HG02852 (cell line): ENCODE measurements at regions not wholly inside any gene's neighbourhood (a gene's known extent, or its start where the extent isn't known, plus 50 kb on each side); places are given as distances from the start of the nearest gene placed in this dataset.
"Not testable (repeated sequence)": the region's sequence is repeated elsewhere in the genome, so short reads cannot be mapped to it uniquely, and the experiment has no call there.

Experiments
- ATAC-seq: cut with Tn5 transposase; IDR thresholded peaks from one replicate; pipeline ENCODE4 v1.9.1; 2021; ENCODE audit warnings: mild to moderate bottlenecking, moderate library complexity; ENCODE audit not compliant: unreplicated experiment

DNA sequence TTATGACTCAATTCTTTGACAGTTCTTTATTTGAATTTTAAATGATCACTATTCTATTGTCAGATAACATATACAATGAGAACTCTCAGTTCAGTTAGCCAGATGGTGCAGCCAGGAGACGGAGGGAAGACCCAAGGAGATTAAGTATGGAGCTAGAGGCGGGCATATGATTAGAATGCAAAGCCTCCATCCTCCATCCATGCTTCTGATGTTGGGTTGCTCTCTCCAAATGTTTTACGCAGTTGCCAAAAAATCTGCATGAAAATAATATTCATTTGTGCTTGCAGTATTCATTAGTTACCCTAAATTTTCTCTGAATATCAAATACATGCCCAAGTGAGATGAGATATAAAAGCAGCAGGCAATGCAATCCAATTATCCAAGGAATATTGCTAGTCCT is 874.8 kb downstream of the C4orf33 start:
- no peak for ATAC-seq

DNA sequence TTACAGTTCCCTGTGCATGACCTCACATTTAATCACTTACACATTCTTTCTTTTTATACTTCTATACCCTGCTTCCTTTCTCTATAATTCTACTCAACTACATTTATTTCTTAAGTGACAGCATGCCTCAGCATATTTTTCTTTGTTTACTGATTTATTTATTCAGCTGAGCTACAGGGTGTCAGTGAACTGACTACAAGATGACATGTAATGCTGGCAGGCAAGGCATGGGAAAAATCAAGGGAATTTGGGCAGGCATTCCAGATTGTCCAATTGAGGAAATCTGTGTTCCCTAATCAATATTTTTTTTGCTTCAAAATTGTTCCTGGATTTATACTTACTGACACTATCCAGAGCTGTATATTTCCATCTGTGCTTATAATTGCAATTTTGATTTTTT is 875.5 kb downstream of the C4orf33 start:
- ATAC-seq = no peak

DNA sequence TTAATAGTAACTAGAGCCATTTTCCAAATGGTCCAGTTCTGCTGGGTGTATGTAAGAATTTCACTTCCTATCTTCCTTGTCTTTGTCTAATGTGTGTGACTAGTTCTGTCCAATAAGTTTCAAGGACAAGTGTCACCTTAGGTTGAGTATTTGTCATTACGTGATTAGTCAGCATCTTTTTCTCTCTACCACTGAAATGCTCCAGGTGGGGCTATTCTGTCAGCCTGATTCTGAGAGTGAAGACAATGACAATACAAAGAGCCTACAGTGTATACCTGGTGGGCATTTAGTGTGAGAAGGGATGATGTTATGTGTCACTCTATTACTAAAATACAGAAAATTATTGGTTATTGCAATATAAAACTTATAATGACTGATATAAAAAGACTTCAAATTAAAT is 876.3 kb downstream of the C4orf33 start:
- ATAC-seq = no peak

DNA sequence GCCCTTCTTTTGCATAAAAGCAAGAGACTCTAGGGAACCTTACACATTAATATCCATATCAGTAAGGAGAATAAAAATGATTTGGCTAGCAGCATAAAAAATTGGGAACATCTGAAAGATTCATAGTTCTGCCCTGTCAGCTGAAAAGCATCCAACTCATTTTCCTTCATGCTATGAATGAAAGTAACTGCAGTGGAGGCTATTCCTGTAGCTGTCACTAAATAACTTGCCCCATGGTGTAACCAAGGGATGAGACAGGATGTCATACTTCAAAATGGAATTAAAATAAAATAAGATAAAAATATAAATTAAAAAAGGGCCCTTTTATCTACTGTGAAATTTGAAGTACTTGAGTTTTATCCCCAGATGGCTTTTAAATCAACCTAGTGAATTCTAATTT is 878.8 kb downstream of the C4orf33 start:
- no peak for ATAC-seq

DNA sequence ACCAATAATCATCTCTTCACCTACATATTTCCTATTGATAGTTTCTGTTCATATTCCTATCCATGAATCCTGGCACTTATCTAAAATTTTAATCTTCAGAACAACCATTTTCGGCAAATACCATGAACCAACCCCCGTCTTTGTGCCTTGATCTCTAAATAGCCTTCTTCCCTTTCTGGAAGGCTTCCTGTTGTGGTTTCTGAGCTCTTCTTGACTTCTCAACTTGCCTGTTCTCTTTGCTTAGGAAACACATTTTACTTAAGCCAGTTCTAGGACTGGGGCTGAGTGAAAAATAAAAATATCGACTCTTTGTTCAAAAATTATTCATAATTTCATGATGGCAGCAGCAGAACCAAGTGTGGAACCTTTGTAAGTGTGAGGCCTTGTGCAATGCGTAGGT is 882.4 kb downstream of the C4orf33 start:
- no peak for ATAC-seq

DNA sequence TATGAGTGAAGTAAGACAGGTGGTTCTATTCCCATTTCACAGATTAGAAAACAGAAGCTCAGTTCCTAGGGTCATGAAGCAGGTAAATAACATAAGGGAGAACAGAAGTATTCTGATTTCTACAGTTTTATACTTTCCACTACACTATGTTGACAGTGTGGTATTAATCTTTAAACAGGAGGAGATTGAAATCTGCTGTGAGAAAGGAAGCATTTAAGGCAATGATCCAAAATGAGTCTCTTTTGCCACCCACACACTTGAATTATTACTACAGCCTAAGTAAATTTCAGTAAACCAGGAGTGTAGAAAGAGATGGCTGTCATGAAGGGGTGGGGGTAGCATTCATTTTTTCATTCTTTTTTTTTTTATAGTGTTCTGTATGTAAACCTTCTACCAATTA is 893.0 kb downstream of the C4orf33 start:
- ATAC-seq = no peak

DNA sequence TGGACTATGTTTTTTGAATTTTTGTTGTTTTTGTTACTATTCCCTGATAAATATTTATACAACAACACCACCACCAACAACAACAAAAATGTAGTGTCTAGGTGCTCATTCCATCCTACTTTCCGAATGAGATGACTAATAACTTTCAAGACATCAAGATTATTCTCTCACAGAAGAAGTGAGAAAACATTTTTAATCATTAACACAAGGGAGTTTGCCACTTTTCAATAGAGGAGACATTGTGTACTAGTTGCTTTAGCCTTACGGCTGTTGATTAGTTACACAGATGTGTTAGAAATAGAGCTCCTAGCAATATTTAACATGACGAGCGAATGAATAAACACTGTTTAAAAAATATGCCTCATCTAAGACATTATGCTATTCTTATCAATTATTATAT is 898.8 kb downstream of the C4orf33 start:
- no peak for ATAC-seq

DNA sequence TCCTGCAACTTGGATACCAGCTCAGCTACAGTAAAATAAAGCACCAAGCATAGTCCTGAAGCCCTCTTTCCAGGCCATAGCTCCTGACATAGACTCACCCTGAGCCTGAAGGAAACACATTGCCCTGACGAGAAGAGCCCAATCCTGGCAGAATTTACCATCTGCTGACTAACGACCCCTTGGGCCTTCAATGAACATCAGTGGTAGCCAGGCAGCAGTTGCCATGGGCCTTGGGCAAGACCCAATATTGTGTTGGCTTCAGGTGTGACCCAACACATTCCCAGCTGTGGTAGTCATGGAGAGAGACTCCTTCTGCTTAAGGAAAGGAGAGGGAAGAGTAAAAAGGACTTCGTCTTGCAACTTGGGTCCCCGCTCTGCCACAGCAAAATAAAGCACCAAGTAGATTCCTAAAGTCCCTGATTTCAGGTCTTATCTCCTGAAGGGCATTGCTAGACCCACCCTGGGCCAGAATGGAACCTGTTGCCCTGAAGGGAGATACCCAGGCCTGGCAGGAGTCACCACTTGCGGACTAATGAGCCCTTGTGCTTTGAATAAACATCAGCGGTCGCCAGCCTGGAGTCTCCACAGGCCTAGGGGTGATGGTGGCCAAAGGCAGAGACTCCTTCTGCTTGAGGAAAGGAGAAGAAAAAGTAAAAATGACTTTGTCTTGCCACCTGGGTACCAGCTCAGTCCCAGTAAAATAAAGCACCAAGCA is 902.6 kb downstream of the C4orf33 start:
- no peak for ATAC-seq

DNA sequence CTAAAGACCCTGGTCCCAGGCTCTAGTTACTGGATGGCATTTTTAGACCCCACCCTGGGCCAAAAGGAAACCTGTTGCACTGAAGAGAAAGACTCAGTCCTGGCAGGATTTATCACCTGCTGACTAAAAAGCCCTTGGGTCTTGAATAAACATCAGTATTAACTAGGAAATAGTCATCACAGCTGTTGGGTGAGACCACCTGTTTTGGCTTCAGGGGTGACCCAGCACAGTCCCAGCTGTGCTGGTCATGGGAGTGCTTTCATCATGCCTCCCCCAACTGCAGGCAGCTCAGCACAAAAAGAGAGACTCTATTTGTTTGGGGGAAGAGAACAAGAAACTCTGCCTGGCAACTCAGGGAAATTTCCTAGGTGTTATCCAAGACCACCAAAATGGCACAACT is 903.2 kb downstream of the C4orf33 start:
- no peak for ATAC-seq

DNA sequence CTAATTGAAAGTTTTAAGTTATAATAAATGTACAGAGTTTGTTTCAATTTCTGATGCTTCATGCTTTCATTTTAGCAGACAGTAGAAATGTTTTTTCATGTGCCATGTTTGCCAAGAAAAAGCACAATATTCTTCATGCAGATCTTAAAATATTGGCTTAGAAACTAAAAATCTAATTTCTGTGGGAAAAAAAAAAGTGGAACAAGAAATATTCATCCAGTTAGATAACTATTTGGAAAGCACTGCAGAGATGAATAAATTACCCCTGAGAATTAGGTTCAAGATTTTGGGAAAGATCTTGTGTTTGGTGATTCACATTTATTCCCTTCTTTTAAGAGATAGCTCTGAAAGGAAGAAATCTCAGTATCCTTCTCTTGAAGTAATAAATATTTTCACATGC is 912.5 kb downstream of the C4orf33 start:
- ATAC-seq = no peak

DNA sequence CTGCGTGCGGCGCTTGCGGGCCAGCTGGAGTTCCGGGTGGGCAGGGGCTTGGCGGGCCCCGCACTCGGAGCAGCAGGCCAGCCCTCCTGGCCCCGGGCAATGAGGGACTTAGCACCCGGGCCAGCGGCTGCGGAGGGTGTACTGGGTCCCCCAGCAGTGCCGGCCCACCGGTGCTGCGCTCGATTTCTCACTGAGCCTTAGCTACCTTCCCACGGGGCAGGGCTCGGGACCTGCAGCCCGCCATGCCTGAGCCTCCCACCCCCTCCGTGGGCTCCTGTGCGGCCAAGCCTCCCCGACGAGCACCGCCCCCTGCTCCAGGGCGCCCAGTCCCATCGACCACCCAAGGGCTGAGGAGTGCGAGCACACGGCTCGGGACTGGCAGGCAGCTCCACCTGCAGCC is 916.9 kb downstream of the C4orf33 start:
- not testable (repeated sequence) for ATAC-seq

DNA sequence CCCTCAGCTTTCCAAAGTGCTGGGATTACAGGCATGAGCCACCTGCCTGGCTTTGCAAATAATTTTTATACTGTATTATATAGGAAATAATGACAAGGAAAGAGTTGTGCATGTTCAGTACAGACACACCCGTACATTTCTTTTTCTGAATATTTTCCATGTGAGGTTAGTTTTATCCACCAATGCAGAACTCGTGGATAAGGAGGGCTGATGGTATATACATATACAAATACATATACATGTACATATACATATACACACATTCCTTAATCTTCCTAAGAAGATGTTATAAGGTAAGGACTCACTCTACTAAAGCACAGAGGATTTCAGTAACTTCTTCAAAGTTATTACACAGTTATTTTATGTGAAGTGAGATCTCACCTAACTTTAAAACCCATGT is 925.8 kb downstream of the C4orf33 start:
- no peak for ATAC-seq

DNA sequence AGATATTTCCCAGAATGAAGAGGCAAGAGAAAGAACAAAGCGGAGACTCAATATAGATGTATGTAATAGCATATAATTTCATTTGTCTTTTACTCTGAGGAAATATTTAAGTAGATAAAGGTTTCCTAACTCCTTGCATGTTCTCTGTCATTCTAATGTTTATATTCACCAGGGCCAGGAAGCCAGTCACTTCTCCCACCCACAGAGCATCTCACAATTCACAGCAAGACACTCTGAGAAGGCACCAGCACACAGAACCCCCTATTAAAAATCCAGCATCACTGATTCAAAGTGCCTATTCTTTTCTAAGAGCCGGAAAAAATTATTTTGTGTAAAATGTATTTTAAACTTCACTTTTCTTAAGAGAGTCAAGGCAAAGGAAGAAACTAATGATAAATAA is 927.1 kb downstream of the C4orf33 start:
- ATAC-seq = no peak

DNA sequence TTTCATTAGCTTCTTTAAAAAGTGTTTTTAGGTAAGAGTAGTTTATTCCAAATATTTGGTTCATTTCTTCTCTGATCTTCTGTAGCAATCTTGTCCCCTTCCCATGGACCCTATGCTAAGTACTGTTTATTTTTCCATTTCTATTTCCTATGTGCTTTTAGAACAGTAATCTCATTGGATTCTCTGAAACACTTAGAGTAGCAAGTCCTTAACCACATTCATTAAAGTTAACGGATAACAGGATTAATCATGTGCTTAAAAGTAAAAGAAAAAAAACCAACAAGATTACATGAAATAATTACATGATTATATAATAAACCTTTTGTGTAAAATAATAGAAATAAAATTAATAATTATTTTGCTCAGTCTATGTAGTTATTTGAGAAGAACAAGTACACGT is 929.7 kb downstream of the C4orf33 start:
- ATAC-seq = no peak

DNA sequence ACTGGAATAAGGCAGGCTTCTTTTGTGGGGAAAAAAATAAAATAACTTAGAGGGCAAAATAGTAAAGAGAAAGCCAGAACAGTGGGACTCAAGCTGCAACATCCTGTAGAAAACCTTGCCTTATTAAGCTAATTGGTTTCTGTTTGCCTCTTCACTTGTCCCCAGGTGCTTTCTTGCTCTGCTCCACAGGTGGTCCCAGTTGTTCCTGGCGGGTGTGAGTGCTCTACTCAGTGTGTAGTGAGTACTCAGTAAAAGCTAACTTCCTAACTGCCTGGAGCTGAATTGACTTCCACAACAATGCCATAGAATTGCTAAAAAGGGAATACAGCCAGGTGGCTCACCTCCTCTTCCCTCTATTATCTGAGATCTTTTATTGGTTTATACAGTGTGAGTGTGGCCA is 930.2 kb downstream of the C4orf33 start:
- ATAC-seq = no peak

DNA sequence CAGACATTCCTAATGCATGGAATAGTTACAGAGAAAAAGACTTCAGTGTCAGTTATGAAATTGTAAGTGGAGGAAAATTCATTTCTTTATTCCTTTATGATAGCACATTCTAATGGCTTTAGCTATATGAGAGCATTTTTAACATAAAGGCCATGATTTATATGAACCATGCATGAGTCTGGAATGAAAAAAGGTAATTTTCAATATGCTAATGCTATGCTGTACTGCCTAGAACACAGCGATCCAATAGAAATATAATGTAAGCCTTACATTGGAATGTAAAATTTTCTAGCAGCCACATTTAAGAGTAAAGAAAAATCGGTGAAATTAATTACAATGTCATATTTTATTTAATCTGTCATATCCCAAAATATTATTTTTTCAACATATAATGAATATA is 932.0 kb downstream of the C4orf33 start:
- no peak for ATAC-seq

DNA sequence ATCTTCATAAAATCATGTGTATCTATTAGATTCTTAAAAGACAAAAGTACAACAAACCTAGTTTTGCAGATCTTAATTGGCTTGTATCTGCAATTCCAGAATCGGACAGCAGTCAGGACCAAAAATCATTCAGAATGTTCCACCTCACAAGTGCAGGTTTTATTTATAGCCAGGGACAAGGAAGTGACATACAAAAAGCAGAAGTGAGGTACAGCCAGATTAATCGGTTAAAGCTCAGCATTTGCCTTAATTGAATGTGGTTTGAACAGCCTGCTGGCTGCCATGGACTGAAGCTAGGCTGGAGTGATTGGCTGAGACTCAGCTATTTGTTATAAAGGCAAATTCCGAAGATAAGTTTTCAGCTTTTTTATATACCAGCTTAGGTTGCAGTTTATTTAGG is 932.6 kb downstream of the C4orf33 start:
- ATAC-seq = peak; percentile 61

DNA sequence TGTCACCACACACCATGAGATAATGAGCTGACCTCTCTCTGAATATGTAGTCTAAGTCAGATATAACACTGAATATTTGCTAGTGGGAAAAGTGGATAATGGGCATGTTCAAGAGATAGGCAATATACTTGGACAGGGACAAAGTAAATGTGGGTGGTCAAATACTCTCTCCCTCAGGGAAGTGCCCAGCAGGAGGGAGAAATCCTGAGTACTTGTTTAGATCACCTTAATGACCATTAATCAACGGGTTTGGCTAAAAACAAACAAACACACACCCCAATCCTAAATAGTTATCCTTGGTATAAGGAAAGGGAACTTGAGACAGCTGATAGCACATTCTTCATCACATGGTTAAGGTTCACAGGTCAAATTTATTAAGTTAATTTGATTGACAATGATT is 933.5 kb downstream of the C4orf33 start:
- ATAC-seq = no peak

DNA sequence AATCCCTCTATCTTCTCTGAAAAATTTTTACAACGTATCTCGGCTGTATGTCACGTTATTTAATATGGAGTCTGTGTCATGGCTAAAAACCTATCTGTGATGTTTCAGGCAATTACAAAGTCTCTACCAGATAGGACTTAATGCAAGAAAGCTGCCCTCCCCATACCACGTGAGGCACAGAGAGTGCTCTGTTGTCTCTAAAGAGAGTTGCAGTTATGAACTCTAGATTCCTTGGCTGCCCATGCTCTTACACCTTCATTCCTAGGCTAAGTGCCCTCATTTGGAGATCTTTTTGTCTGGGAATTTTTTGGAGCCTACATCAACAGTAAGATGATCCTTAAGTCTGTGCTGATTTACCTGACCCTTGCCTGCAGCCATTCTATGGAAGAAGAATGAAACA is 935.9 kb downstream of the C4orf33 start:
- no peak for ATAC-seq

DNA sequence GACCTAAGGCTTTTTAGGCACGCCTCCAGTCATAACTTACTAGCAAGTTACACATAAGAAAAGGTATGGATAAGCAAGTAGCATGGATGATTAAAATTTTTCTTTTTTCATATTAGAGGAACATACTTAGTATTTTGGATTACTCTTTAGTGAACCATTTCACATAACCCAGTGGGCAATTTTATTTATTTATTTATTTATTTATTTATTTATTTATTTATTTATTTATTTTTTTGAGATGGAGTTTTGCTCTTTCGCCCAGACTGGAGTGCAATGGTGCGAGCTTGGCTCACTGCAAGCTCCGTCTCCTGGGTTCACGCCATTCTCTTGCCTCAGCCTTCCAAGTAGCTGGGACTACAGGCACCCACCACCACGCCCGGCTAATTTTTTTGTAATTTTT is 937.7 kb downstream of the C4orf33 start:
- ATAC-seq = not testable (repeated sequence)

DNA sequence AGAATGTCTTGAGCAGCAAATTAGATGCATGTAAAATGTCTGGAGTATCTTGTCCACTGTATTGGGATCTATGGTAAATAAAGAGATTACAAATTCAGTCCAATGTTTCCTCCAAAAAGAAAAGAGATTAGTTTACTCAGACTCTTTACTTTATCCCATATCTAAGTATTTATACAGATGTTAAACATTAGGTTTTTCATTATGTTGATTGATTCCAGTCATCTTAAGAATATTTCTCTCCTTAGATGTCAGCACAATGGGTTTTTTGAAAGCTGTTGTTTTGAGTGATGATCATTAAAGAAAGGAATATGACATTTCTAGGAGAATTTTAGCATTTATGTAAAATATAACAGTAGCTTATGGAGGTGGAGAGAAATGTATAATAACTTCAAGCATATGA is 938.9 kb downstream of the C4orf33 start:
- no peak for ATAC-seq

DNA sequence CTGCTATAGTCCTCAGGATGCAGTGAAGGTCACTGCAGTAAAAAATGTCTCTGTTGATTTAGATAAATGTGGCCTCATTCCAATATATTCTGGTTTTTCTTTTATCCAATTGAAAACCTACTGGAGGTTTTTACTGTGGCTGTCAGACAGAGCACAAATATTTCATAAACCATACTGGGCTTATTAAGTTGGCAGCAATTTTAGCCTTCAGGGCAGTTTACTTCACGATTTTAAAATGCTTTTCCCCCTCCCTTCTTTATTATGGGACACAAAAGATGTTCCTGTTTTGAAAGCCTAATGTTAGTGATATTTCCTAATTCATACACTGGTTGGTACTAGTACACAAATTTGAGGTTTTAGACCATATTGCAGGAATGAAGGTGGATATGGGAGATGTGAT is 939.4 kb downstream of the C4orf33 start:
- no peak for ATAC-seq

DNA sequence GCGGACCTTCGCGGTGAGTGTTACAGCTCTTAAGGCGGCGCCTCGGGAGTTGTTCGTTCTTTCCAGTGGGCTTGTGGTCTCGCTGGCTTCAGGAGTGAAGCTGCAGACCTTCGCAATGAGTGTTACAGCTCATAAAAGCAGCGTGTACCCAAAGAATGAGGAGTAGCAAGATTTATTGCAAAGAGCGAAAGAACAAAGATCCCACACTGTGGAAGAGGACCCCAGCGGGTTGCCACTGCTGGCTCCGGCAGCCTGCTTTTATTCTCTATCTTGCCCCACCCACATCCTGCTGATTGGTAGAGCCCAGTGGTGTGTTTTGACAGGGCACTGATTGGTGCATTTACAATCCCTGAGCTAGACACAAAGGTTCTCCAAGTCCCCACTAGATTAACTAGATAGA is 941.9 kb downstream of the C4orf33 start:
- not testable (repeated sequence) for ATAC-seq
